K562 (cell line): ENCODE measurements at regions not wholly inside any gene's neighbourhood (a gene's known extent, or its start where the extent isn't known, plus 50 kb on each side); places are given as distances from the start of the nearest gene placed in this dataset.

Experiments used
- ATAC-seq: fragments of 200-7000 bp; cut with Tn5 transposase; 3 replicates; pipeline ENCODE4 v1.9.1; 2020; ENCODE audit warnings: moderate library complexity
- BruUV-seq: library from RNA; stranded (reverse); fragments of 400-500 nt; replicated peaks from 2 replicates; lab custom pipeline; 2021; lab: Mats Ljungman, UMichigan
- CTCF ChIA-PET: fragments of 300-600 bp; formaldehyde crosslinking; extraction: SDS; loops from one replicate; lab custom pipeline; 2021; ENCODE audit warnings: low intra/inter-chr PET ratio; lab: Yijun Ruan, JAX
- POLR2A ChIA-PET: fragments of 300-600, 350-650 bp; sonication (Branson Sonifier 250); formaldehyde crosslinking; extraction: SDS; loops from one replicate; lab custom pipeline; 2021; ENCODE audit warnings: antibody characterized with exemption, inconsistent platforms; lab: Yijun Ruan, JAX
- DNase-seq, 4 experiments: peaks; one replicate each; pipeline versions ENCODE4 v3.0.0 to v3.0.0-alpha.2; 2011 to 2018; ENCODE audit warnings: low spot score in 3 of 4, mixed read lengths in 3 of 4; ENCODE audit errors: extremely low read depth in 1 of 4
- FAIRE-seq: peaks from 2 replicates; lab custom pipeline; 2011; peaks lifted over from hg19 to GRCh38; lab: Jason Lieb, UNC
- H2AFZ ChIP-seq: 2 replicates; pipeline ENCODE4 v1.6.0; 2011; ENCODE audit warnings: low read depth, low read length, control low read depth, inconsistent platforms
- H3K27ac ChIP-seq: fragments of 200-600 bp; 3 replicates; pipeline ENCODE4 v1.8.0; 2011; ENCODE audit warnings: low read depth, mild to moderate bottlenecking, control low read depth, inconsistent platforms, low read length, moderate library complexity, mixed read lengths; ENCODE audit errors: extremely low read depth
- H3K27me3 ChIP-seq, 2 experiments: fragments of 300-600 bp in 1 of 2; 2 replicates in 1 of 2; 3 replicates in 1 of 2; pipeline versions ENCODE4 v1.6.0 to v1.8.0; 2011; ENCODE audit warnings: inconsistent platforms in 2 of 2, low read length in 2 of 2, mild to moderate bottlenecking in 1 of 2, mixed read lengths in 1 of 2, moderate library complexity in 1 of 2; ENCODE audit not compliant: control insufficient read depth in 2 of 2, insufficient read depth in 2 of 2
- H3K36me3 ChIP-seq: fragments of 300-600 bp; 3 replicates; pipeline ENCODE4 v1.8.0; 2011; ENCODE audit warnings: mild to moderate bottlenecking, low read length, inconsistent platforms; ENCODE audit not compliant: control insufficient read depth, insufficient read depth
- H3K4me1 ChIP-seq, 2 experiments: fragments of 200-600 bp in 1 of 2; replicated peaks in 1 of 2; 2 replicates in 1 of 2; 3 replicates in 1 of 2; pipeline versions ENCODE4 v1.5.1 to v1.8.0; 2011; ENCODE audit warnings: inconsistent platforms in 2 of 2, low read length in 2 of 2, mild to moderate bottlenecking in 1 of 2, mixed read lengths in 1 of 2, moderate library complexity in 1 of 2; ENCODE audit not compliant: control insufficient read depth in 2 of 2, insufficient read depth in 2 of 2
- H3K4me2 ChIP-seq: 2 replicates; pipeline ENCODE4 v1.6.1; 2011; ENCODE audit warnings: low read length, control low read depth, inconsistent platforms, mixed read lengths; ENCODE audit not compliant: insufficient read depth
- H3K4me3 ChIP-seq: fragments of 200-600 bp; sonication (generic), shearing (Covaris generic); 2 replicates; pipeline ENCODE4 v1.5.1; 2016; ENCODE audit warnings: control low read depth, inconsistent platforms
- H3K79me2 ChIP-seq: fragments of 200-600 bp; 3 replicates; pipeline ENCODE4 v1.8.0; 2011; ENCODE audit warnings: low read length, inconsistent platforms; ENCODE audit not compliant: control insufficient read depth, insufficient read depth
- H3K9ac ChIP-seq, 2 experiments: 2 replicates each; pipeline versions ENCODE4 v1.6.0 to v1.6.1; 2011; ENCODE audit warnings: low read depth in 2 of 2, low read length in 2 of 2, control low read depth in 1 of 2, inconsistent platforms in 1 of 2, mild to moderate bottlenecking in 1 of 2, mixed read lengths in 1 of 2; ENCODE audit not compliant: insufficient read depth in 1 of 2
- H3K9me1 ChIP-seq: one replicate; pipeline ENCODE4 v1.6.0; 2011; ENCODE audit warnings: inconsistent platforms, mild to moderate bottlenecking, low read length, moderate library complexity; ENCODE audit not compliant: control insufficient read depth, insufficient read depth
- H3K9me3 ChIP-seq: replicated peaks from 2 replicates; pipeline ENCODE4 v1.5.1; 2011; ENCODE audit warnings: low read depth, low read length, inconsistent platforms; ENCODE audit not compliant: control insufficient read depth, insufficient read depth
- H4K20me1 ChIP-seq: replicated peaks from 2 replicates; pipeline ENCODE4 v1.6.1; 2011; ENCODE audit warnings: low read length, inconsistent platforms, mixed read lengths; ENCODE audit not compliant: control insufficient read depth, insufficient read depth
- BRF1 ChIP-seq: IDR thresholded peaks from 3 replicates; pipeline ENCODE4 v1.6.1; 2011; ENCODE audit warnings: borderline replicate concordance, mild to moderate bottlenecking; ENCODE audit not compliant: insufficient read length; ENCODE audit errors: extremely low read depth
- E2F8 ChIP-seq: fragments of 450-650 bp; IDR thresholded peaks from 2 replicates; pipeline ENCODE4 v1.7.1; 2018; ENCODE audit warnings: mild to moderate bottlenecking, low read depth; ENCODE audit not compliant: partially characterized antibody
- FOS ChIP-seq: IDR thresholded peaks from 3 replicates; pipeline ENCODE4 v1.6.1; 2011; ENCODE audit not compliant: insufficient read length; ENCODE audit errors: extremely low read depth
- GABPB1 ChIP-seq: sonication (generic); formaldehyde crosslinking; IDR thresholded peaks from 2 replicates; pipeline ENCODE4 v1.8.0; 2022; ENCODE audit warnings: mild to moderate bottlenecking, missing genetic modification reagents
- HMG20A ChIP-seq: fragments of 450-650 bp; formaldehyde crosslinking; conservative IDR thresholded peaks from 2 replicates; pipeline ENCODE4 v1.4.0; 2020; ENCODE audit warnings: mild to moderate bottlenecking, mixed read lengths
- MAX ChIP-seq: sonication (generic); formaldehyde crosslinking; IDR thresholded peaks from 2 replicates; pipeline ENCODE4 v1.9.0; 2022; ENCODE audit warnings: mild to moderate bottlenecking, missing genetic modification reagents
- MIER1 ChIP-seq: fragments of 450-650 bp; IDR thresholded peaks from 2 replicates; pipeline ENCODE4 v1.6.1; 2016; ENCODE audit warnings: antibody characterized with exemption, mild to moderate bottlenecking, low read depth
- MTA3 ChIP-seq: fragments of 450-650 bp; formaldehyde crosslinking; IDR thresholded peaks from 2 replicates; pipeline ENCODE4 v1.6.1; 2017; ENCODE audit warnings: mild to moderate bottlenecking, borderline replicate concordance
- POLR3G ChIP-seq: IDR thresholded peaks from 2 replicates; pipeline ENCODE4 v1.6.1; 2011; ENCODE audit not compliant: insufficient read length, insufficient replicate concordance; ENCODE audit errors: extremely low read depth
- STAT6 ChIP-seq: sonication (generic); formaldehyde crosslinking; IDR thresholded peaks from 2 replicates; pipeline ENCODE4 v1.8.1; 2023; ENCODE audit warnings: mild to moderate bottlenecking, missing genetic modification reagents
- TFAM ChIP-seq: fragments of 250-450 bp; sonication (Bioruptor Pico); conservative IDR thresholded peaks from 2 replicates; pipeline ENCODE4 v1.5.0; 2021; ENCODE audit warnings: mild to moderate bottlenecking, moderate library complexity
- ZNF197 ChIP-seq: fragments of 200-800 bp; sonication (Bioruptor generic); IDR thresholded peaks from 2 replicates; pipeline ENCODE4 v1.6.1; 2016; ENCODE audit warnings: low read depth, missing genetic modification characterization, missing compliant biosample characterization
- ZNF57 ChIP-seq: fragments of 450-650 bp; formaldehyde crosslinking; IDR thresholded peaks from 2 replicates; pipeline ENCODE4 v1.4.0; 2020; ENCODE audit warnings: mild to moderate bottlenecking, moderate library complexity
- WGBS: fragments of 100-300 bp; shearing (Covaris generic); methylation state at CpG from one replicate; pipeline ENCODE4 v1.1.6; 2016; ENCODE audit warnings: low coverage, mixed read lengths; ENCODE audit not compliant: insufficient coverage; ENCODE audit errors: missing lambda C conversion rate; 5-methylcytosine and 5-hydroxymethylcytosine counted together
- in situ Hi-C: fragments of 300-500 bp; cut with MboI; formaldehyde crosslinking; loops from 4 replicates; pipeline ENCODE4 v1.15.0; 2018; ENCODE audit warnings: inconsistent platforms, mixed read lengths
- intact Hi-C: fragments of 100-400 bp; cut with micrococcal nuclease; formaldehyde crosslinking; loops from 2 replicates; pipeline ENCODE4 v1.14.2; 2022

- no peak for TF ChIP-seq MIER1
- no peak for TF ChIP-seq E2F8
- no peak for TF ChIP-seq ZNF57 (CRISPR knock-in tag)
- no peak for TF ChIP-seq MTA3
Measured at GRCh38 chr3:107098864-107099263, 278.4 kb upstream of the CCDC54 start (continued).

- CTCF ChIA-PET, result no interaction called here
- H3K9ac ChIP-seq, result no peak overlapping the region
- H3K4me1 ChIP-seq, result no peaks in the 10 kb centered on the region
- FAIRE-seq (no peak), ATAC-seq (no peak), DNase-seq (no peak)
- H3K9me1 ChIP-seq, result no peaks in the 10 kb centered on the region
- intact Hi-C loops, result no loop called here
- no TSS peak for BruUV-seq
- no peak overlapping the region for H3K4me2 ChIP-seq
- no peak overlapping the region for H3K27ac ChIP-seq
- H4K20me1 ChIP-seq, result no peaks in the 10 kb centered on the region
- H3K27me3 ChIP-seq, result no peaks in the 10 kb centered on the region
- H3K36me3 ChIP-seq, result no peaks in the 10 kb centered on the region
- WGBS, result 0% methylated on average over 1 of the region's 1 CpG
- no peak overlapping the region for H3K4me3 ChIP-seq
- H2AFZ ChIP-seq, result no peak overlapping the region
- no peaks in the 10 kb centered on the region for H3K79me2 ChIP-seq
- in situ Hi-C loops, result no loop called here
- no peaks in the 10 kb centered on the region for H3K9me3 ChIP-seq
- POLR2A ChIA-PET, result no interaction called here
- no peak for TF ChIP-seq MAX (CRISPR knock-in tag)
- TF ChIP-seq STAT6 (CRISPR knock-in tag), result no peak
- TF ChIP-seq GABPB1, result no peak
- no peak for TF ChIP-seq FOS
- TF ChIP-seq HMG20A (CRISPR knock-in tag), result no peak
- no peak for TF ChIP-seq BRF1
- TF ChIP-seq TFAM (CRISPR knock-in tag), result no peak
- no peak for TF ChIP-seq POLR3G
- TF ChIP-seq ZNF197 (CRISPR knock-in tag), result no peak
Measured at GRCh38 chr3:107100137-107100536, 277.1 kb upstream of the CCDC54 start.
